ENCODE measurements at regions not wholly inside any gene's neighbourhood (a gene's known extent, or its start where the extent isn't known, plus 50 kb on each side); places are given as distances from the start of the nearest gene placed in this dataset.

- TF ChIP-seq POLR2AphosphoS5 (IDR thresholded peaks at IDR 0.05; ENCODE audit: low read depth), result no peak
- no peak for TF ChIP-seq CTCF (IDR thresholded peaks at IDR 0.05; ENCODE audit: insufficient read depth, low read length)
These were observed 1277.9 kb upstream of the TENM4 start for GRCh38 chr11:80718611-80719291.

All from HL-60 (cell line).